Hematopoietic multipotent progenitor cell (in vitro differentiated cells): ENCODE measurements at regions not wholly inside any gene's neighbourhood (a gene's known extent, or its start where the extent isn't known, plus 50 kb on each side); places are given as distances from the start of the nearest gene placed in this dataset.
A peak's percentile ranks its signal among the peaks of the same experiment; 100 is the strongest.

Source experiments
- DNase-seq, 3 donors: peaks; one replicate each; pipeline ENCODE4 v3.0.0-alpha.2; 2011 to 2015; ENCODE audit warnings: low read depth in 2 of 3, low spot score in 2 of 3

DNA sequence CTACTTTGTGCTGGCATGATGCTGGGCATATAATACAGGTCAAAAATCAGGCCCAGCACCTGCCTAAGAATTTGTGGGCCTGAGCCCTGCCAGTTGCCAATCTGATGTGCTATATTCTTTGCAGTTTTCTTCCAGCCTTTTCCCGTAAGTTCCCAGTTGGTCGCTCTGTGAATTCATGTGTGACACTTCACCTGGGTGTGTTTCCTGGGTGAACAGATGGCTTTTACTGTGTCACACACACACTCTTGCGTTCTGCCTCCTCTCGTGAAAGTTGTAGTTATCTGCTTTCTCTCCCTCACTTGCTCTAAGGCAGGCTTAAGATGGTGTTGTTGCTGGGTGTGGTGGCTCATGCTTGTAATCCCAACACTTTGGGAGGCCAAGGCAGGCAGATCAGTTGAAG lies 153.5 kb upstream of the DMRT1 start:
- DNase-seq: no peak

DNA sequence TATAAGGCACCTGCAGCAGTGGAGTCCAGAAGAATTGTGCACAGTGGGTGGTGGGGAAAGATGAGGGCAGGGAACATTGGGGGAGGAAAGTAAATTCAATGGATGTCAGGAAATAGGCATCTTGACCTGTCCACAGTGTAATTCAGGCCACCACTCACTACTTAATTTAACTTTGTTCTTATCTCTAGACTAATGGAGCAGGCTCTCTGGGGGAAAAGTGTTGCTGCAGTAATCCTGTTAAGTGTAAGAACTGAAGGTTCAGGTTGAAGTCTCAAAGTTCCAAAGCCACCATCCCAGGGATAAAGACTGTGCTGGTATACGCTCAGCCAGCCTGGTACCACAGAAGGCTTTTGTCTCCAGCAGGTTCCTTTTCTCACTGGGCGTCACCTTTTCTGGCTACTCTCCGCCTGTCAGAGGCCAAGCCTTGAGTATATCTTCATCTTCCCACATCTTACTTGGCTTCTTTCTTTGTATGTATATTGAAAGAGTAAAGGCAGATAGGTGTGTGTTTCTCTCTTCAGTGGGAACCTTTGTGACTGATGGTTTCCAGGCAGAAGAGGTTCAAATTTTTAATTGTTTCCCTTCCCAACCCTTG lies 150.9 kb upstream of the DMRT1 start:
- DNase-seq: no peak

DNA sequence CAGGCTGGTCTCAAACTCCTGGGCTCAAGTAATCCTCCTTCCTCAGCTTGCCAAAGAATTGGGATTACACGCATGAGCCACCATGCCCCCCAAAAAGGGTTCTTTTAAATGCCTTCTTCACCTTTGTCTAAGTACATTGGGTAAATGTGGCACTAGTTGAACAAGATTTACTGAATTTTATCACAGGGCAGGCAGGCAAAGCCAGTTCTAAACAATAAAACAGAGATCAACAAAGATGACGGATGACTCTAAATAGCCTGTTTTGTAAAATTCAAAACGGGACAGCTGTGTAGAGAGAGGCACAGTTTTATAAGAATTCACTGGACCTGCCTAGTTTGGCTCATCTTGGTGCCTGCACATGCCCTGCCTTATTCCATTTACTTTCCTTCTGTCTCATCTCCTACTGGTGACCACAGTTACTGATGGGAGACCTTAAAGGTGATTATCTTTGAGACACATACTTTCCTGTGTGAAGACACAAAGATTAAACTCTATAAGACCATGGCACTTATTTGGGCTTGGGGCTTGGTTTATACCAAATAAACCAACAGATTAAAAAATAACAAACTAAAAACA lies 149.6 kb upstream of the DMRT1 start:
- no peak for DNase-seq

DNA sequence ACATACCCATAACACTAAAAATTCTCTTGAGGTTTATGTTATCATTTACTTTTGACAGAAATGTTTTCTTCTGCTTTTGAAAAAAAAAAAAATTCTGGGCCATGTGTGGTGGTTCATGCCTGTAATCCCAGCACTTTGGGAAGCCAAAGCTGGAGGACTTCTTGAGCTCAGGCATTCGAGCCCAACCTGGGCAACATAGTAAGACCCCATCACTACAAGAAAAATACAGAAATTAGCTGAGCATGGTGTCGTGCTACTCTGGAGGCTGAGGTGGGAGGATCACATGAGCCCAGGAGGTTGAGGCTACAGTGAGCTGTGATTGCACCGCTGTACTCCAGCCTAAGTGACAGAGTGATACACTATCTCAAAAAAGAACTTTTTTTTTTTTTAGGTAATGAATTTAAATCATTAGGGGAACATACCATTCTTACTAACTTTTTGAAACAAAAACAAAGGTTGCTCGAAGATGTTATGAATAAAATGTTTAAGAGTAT lies 148.8 kb upstream of the DMRT1 start:
- DNase-seq: no peak

DNA sequence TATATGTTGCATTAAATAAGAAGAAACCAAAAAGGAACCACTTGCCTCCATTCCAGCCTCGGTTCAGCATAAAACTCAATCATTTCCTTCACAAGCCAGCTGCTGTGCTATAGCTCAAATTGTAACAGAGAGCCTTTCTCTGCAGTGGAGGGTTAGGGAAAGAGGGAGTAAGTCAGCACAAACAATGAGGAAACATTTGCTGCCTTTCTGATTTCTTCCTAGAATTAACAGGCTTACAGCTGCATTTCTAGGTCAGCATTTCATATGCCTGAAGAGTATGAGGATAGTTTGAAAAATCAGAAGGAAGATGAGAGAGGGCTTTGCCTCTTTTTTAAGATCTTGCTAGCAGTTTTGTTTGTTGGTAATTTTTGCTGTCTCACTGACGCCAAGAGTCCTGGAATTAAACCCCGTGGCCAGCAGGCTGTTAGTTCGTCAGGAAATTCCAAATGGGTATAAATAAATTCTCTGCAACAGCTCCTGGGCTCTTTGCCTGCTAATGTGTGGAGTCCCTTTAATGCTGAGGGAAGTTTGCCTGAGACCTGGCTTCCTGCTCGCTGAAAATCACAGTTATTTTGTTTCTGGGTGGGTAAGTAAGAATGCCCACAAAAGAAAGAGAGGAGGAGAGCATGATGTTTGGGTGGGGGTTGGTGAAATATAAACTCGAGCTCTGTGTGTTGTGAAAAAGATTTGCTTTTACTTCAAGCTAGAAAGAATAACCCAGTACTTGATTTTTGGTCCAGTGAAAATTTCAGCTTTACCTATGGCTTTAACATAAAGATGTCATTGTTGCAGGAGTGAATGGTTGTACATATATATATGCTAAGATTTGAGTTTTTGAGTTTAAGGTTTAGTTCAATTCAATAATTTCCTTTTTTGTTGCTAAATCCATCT lies 148.1 kb upstream of the DMRT1 start:
- DNase-seq: no peak

DNA sequence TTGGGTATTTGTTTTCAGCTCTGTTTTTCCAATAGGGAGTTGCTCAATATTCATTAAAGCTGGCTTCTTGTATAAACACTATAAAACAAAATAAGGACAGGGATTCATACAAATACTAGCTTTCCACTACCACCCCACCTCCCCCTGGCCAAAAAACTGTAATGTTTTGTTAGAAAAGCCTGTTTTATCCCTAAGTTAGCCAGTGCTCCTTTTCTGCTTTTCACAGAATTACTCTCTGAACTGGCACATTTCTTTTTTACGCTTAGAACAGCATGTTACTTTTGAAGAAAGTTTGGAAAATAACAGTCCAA lies 147.4 kb upstream of the DMRT1 start:
- no peak for DNase-seq

DNA sequence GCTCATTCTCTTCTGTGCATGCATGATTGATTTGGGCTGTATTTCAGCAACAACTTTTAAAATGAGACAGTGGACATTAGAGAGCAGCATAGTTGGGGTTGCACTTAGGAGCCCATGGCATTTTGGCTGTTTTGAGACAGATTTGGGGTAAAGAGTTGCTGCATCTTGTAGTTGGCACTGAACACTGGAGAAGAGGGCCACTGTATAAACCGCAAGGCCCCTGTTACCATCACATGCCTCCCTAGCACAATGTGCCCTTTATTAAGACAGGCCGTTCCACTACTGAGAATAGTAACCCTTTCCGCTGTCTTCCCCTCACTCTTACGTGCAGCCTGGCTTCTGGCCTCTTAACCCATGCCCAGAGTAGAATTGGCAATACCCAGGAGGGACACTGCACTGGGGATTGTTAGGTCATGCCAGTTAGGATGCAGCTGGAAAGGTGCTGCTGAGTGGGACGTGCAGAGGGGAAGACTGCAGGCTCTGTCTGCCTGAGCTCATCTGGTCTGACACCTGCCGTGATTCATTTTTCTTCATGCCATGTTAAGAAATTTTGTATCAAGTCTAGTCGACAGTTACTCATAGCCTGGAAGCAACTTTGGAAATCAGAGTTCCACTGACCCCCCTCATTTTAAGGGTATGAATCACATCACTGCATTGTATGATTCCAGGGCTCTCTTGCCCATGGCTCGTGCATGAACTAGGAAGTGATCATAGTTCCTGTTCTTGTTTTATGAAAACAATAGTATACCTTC lies 146.9 kb upstream of the DMRT1 start:
- DNase-seq: no peak

DNA sequence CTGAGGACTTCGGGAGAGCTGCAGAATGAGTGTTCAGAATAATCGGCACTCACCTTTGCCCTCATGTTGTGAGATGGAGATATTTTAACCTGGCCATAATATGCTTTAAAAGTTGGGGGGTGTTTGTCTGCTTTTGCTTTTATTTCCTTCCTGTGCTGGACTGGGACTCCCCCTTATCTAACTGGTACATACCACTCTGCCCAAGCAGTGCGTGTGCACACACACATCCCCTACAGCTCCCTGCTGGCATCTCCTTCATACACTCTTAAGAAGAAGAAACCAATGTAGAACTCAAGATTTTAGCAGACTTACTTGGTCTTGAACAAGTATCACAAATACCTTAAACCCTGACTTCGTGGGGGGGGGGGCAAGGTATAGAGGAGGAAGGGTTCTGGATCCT lies 146.2 kb upstream of the DMRT1 start:
- peak in 1 of 3 donors; percentile 36 for DNase-seq

DNA sequence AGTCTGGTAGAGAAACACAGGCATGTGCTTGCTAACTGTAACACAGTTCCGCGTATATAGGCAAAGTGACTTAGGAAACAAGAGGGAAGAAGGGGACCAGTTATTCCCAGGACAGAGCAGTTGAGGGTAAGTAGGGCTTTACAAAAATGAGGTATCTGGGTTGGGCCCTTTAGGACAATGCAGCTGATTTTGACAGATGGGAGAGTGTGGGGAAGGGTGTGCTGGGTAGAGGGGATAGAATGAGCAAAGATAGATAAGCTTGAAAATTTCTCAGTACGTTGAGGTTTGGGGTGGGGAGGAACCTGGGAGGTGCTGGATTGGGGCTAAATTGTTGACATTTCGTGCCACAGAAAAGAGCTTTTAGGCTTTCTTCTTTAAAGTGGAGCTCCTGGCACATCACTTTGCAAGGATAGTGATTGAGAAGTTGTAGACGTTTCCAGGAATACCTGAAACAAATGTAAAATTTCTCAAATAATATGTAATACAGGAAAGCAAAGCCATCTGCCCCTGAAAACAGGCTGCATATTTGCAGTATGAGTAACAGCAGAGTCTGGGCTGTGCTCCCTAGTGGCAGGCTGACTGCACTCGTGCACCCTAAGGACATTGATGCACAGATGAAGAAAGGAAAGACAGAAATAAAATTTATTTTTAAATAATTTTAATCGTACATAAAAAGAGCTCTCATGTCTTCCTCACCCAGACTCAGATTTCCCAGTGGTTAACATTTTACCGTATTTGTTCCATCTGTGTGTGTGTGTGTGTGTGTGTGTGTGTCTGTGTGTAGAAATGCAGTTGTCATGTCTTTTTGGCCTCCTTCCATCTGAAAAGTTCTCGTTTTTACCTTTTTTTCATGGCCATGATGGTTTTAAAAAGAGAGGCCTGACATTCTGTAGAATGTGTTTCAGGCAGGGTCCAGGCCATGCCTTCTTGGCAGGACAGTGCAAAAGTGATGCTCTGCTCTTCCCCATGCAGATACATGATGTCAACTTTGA lies 144.9 kb upstream of the DMRT1 start:
- peak in 1 of 3 donors; percentile 63 for DNase-seq

DNA sequence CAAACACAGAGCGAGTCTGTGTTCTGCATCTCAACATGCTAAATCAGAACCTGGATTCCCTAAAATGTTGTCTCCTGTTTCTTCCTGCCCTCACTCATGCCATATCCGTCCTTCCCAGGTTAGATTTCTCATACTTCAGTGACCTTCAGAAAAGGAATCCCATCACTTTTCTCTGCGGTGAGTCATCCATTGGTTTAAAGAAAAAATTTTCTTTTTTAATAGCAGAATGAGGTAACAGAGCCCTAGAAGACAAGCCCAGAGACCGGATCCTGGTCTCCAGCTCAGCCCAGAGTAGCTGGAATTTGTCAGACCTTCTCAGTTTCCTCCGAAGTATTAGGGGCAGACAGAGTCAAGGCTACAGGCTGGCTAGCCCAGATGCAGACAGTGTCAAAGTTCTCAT lies 143.2 kb upstream of the DMRT1 start:
- DNase-seq: no peak

DNA sequence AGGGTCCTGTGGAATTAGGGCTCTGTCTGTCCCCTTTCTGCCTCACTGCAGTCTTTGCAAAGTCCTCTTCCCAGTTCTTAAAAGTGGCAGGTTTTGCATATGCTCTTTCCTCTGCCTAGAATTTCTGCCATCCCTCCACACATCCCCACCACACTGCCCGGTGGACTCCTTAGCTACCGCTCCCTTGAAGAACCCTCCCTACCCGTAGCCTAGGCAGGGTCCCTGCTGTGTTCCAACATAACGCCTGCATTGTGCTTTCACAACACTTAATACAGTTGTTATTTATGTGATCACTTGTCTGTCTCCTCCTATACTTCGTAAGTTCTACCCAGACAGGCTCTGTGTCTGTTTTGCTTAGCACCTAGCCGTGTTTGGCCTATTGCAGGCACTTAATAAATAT lies 142.5 kb upstream of the DMRT1 start:
- DNase-seq: no peak

DNA sequence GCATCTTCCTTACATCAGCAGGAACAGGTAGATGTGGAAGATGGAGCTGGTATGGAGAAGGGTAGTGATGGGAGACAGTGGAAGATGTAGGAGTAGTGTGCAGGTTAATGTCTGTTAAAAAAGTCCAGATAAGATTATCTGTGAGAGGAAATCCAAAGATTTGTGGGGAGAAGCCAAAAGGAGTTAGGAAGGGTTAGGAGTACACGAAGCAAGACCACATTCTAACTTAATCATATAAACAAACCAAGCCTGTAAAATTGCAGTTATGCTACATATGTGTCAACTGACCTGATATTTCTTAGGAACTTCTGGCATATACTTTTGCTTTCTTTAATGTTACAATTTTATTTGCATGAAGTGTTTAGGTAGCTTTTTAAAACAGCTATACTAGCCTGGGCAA lies 142.1 kb upstream of the DMRT1 start:
- no peak for DNase-seq

DNA sequence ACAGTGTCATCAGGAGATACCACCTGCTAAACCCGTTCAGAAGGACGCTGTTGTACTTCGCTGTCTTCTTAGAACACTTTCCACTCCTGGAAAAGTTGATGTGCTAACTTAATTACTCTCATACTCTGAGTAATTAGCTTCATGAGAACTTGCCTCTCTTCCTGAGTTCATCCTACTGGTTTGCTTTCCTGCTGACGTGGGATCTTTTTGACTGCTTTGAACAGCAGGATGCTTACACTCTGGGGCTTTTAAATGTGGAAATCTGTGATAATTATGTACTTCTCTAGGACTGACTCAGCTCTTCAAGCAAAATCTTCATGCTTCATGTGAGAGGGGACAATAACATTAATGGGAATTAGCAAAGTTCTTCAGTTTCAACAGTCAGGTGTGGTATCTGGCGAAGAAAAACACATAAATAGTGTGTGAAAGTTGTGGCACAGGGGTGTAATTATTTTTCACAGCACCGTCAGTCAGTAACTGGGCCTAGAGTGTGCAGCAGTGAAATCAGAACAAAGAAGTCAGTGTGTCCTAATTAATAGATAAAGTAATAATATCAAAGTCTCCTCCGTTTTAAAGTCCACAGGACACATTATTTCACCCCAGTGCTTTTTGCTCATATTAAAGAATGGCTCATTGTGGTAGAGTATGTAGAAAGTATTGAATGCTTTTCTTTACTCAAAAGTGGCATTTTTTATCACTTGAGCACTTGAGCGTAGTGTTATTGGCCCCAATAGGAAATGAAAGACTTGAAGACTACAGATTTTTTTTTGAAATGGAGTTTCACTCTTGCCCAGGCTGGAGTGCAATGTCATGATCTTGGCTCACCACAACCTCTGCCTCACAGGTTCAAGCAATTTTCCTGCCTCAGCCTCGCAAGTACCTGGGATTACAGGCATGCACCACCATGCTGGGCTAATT lies 140.9 kb upstream of the DMRT1 start:
- no peak for DNase-seq

DNA sequence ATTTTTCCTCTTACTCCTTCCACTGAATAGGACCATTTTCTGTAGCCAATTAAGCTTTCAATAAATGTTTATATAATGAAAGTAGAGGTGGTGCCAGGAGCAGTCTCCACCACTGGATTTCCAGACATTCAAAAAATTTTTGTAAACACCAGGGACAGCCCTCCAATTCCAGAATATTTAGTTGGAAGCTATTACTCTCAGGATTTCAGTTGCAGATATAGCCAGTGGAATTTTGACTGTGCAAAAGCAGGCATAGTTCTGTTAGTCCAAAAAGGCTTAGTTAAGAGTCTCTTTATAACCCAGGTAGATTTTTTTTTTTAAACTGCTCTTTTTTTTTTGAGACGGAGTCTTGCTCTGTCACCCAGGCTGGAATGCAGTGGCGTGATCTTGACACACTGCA lies 138.1 kb upstream of the DMRT1 start:
- DNase-seq: no peak

DNA sequence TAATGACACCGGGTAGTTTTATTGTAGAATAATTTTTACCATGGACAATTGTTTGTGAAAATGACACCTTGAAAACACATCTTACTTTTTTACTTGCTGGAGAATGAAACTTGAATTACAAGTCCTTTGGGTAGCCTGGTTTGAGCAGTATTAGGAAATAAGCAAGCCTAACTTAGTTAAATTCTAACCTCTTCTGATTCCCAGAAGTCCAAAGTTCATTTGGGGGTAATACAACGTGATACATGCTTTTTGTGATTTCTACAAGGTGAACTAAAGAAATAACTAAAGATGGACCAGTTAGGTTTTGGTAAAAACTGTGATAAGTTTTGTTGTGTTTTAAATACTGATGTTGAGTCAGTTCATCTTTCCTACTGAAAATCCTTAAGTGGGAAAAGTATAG lies 135.4 kb upstream of the DMRT1 start:
- no peak for DNase-seq

DNA sequence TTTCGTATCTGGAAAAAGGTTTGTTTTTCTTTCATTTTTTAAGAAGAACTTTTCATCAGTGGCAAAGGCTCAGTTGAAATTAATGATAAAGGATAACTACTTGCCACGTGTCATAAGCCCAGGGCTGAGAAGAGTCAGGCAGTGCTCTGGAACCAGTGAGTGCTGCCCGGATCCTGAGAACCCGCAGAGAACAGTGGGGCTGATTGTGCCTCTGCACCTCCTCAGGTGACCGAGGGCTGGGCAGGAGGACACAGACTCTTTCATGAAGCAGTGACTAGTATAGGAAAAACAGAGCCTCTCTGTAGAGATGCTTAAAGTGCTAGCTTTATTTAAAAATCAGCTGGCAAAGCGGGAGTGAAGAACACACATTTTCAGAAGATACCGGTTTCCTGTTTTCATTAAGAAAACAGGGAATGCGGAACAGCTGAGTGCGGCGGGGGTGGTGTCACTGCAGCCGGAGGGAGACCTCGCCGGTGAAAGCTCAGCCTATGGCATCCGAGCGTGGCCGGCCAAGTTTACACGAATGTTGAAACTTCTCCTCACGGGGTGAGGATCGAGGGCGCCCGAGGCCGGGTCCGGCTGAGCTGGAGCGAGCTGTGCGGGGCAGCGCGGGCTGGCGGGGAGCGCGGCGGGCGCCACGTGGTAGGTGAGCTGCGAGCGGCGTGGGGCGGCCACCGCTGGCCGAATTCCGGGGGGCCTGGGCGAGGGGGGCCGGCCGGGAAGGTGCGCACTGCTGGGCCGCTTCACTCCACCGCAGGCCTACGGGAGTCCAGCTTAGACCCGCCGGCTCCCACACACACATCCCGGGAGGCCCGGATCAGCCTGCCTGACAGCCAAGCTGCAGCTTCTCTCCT lies 134.7 kb upstream of the DMRT1 start:
- peak in 1 of 3 donors; percentile 33 for DNase-seq

DNA sequence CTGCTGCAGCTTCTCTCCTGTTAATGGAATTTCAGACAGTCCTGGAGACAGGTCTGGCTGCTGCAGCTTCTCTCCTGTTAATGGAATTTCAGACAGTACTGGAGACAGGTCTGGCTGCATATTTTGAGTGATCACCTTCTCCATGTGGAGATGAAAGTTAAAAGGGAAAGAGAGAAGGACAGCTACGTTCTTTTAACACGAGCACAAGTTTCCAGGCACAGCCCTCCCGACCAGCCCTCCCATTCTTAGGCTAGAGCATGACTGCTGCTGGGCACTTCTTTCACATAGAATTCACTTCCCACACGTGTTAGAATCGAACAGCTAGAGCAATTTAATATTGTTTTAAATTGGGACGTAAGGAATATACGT lies 133.3 kb upstream of the DMRT1 start:
- no peak for DNase-seq
